ENCODE measurements at regions not wholly inside any gene's neighbourhood (a gene's known extent, or its start where the extent isn't known, plus 50 kb on each side); places are given as distances from the start of the nearest gene placed in this dataset.

- no peak overlapping the region for H3K27ac Mint-ChIP-seq
Measured at GRCh38 chr14:85313560-85314207, 216.3 kb upstream of the FLRT2 start.

GRCh38 chr14:85315290-85315689, 214.7 kb upstream of the FLRT2 start:
- no peak for DNase-seq
- Mint-ChIP-seq H3K9me3 (peaks cover 5 to 6% (median 6%) of the 10 kb centered on the region in 3 donors), H3K27me3 (no peaks in the 10 kb centered on the region), H3K4me3 (no peak overlapping the region), H3K4me1 (no peaks in the 10 kb centered on the region), H3K36me3 (no peaks in the 10 kb centered on the region), H3K27ac (no peak overlapping the region)
- no peaks in the 10 kb centered on the region for H3K36me3 ChIP-seq (ENCODE audit: control insufficient read depth in 2 of 2, extremely low read depth in 1 of 2, insufficient read depth in 1 of 2, low read length in 1 of 2)
- ChIA-PET POLR2A (no interaction called here), CTCF (no interaction called here)
- 83% methylated on average over 1 of the region's 3 CpGs for WGBS (ENCODE audit: insufficient coverage)
- no peaks in the 10 kb centered on the region for H3K27me3 ChIP-seq (replicated peaks in 1 of 2; ENCODE audit: control insufficient read depth in 2 of 2, extremely low read depth in 1 of 2, insufficient read depth in 2 of 2, low read length in 1 of 2)
- H3K9me3 ChIP-seq, result no peaks in the 10 kb centered on the region
- H3K27ac ChIP-seq (ENCODE audit: low read length), result no peak overlapping the region
- no peak for ATAC-seq (replicated peaks in 1 of 4)
- no peak overlapping the region for H3K4me3 ChIP-seq (ENCODE audit: control insufficient read depth in 1 of 2, extremely low read depth in 1 of 2, low read length in 1 of 2)
- H3K4me1 ChIP-seq (ENCODE audit: control insufficient read depth in 1 of 2, extremely low read depth in 1 of 2, insufficient read depth in 2 of 2, low read length in 2 of 2), result no peaks in the 10 kb centered on the region

More at GRCh38 chr14:85313560-85314207, 216.3 kb upstream of the FLRT2 start:
- Histone ChIP-seq H3K27me3 (replicated peaks in 1 of 2; ENCODE audit: control insufficient read depth in 2 of 2, extremely low read depth in 1 of 2, insufficient read depth in 2 of 2, low read length in 1 of 2) (no peaks in the 10 kb centered on the region), H3K4me3 (ENCODE audit: control insufficient read depth in 1 of 2, extremely low read depth in 1 of 2, low read length in 1 of 2) (no peak overlapping the region), H3K36me3 (ENCODE audit: control insufficient read depth in 2 of 2, extremely low read depth in 1 of 2, insufficient read depth in 1 of 2, low read length in 1 of 2) (no peaks in the 10 kb centered on the region), H3K4me1 (ENCODE audit: control insufficient read depth in 1 of 2, extremely low read depth in 1 of 2, insufficient read depth in 2 of 2, low read length in 2 of 2) (no peaks in the 10 kb centered on the region), H3K27ac (ENCODE audit: low read length) (no peak overlapping the region), H3K9me3 (no peaks in the 10 kb centered on the region)
- no peak for DNase-seq
- H3K4me3 Mint-ChIP-seq, result no peak overlapping the region
- no peaks in the 10 kb centered on the region for H3K4me1 Mint-ChIP-seq
- 86% methylated on average over 1 of the region's 2 CpGs for WGBS (ENCODE audit: insufficient coverage)
- H3K36me3 Mint-ChIP-seq, result no peaks in the 10 kb centered on the region
- POLR2A ChIA-PET, result no interaction called here
- CTCF ChIA-PET, result no interaction called here
- no peak for ATAC-seq (replicated peaks in 1 of 4)
- no peaks in the 10 kb centered on the region for H3K27me3 Mint-ChIP-seq
- peaks cover 0 to 9% (median 3%) of the 10 kb centered on the region in 3 donors for H3K9me3 Mint-ChIP-seq

- Histone ChIP-seq H3K36me3 (ENCODE audit: control insufficient read depth in 2 of 2, extremely low read depth in 1 of 2, insufficient read depth in 1 of 2, low read length in 1 of 2) (no peaks in the 10 kb centered on the region), H3K4me1 (ENCODE audit: control insufficient read depth in 1 of 2, extremely low read depth in 1 of 2, insufficient read depth in 2 of 2, low read length in 2 of 2) (no peaks in the 10 kb centered on the region), H3K9me3 (no peaks in the 10 kb centered on the region), H3K4me3 (ENCODE audit: control insufficient read depth in 1 of 2, extremely low read depth in 1 of 2, low read length in 1 of 2) (no peak overlapping the region), H3K27me3 (replicated peaks in 1 of 2; ENCODE audit: control insufficient read depth in 2 of 2, extremely low read depth in 1 of 2, insufficient read depth in 2 of 2, low read length in 1 of 2) (no peaks in the 10 kb centered on the region), H3K27ac (ENCODE audit: low read length) (no peak overlapping the region)
- H3K4me3 Mint-ChIP-seq, result no peak overlapping the region
- peaks cover 4 to 6% (median 5%) of the 10 kb centered on the region in 3 donors for H3K9me3 Mint-ChIP-seq
- H3K27me3 Mint-ChIP-seq, result no peaks in the 10 kb centered on the region
- ChIA-PET CTCF (interaction anchor here in 1 of 2 donors (0.6 kb wide), 1 partner anchor 60 kb away, joined by 4 read pairs; no protein-coding TSS in a partner anchor), POLR2A (no interaction called here)
- no peaks in the 10 kb centered on the region for H3K4me1 Mint-ChIP-seq
- no peak overlapping the region for H3K27ac Mint-ChIP-seq
- DNase-seq (no peak), ATAC-seq (replicated peaks in 1 of 4) (no peak)
- 100% methylated on average over 2 of the region's 5 CpGs for WGBS (ENCODE audit: insufficient coverage)
- H3K36me3 Mint-ChIP-seq, result no peaks in the 10 kb centered on the region
Measured at GRCh38 chr14:85315733-85316290, 214.1 kb upstream of the FLRT2 start.

GRCh38 chr14:85316701-85317410, 213.1 kb upstream of the FLRT2 start:
- Mint-ChIP-seq H3K4me1 (no peaks in the 10 kb centered on the region), H3K36me3 (no peaks in the 10 kb centered on the region), H3K4me3 (no peak overlapping the region), H3K27ac (no peak overlapping the region), H3K9me3 (peaks cover 5 to 9% (median 7%) of the 10 kb centered on the region in 3 donors), H3K27me3 (no peaks in the 10 kb centered on the region)
- WGBS (ENCODE audit: insufficient coverage), result no CpG with 5 or more reads among the region's 2 CpGs
- DNase-seq, result no peak
- no peak overlapping the region for H3K27ac ChIP-seq (ENCODE audit: low read length)
- no peaks in the 10 kb centered on the region for H3K36me3 ChIP-seq (ENCODE audit: control insufficient read depth in 2 of 2, extremely low read depth in 1 of 2, insufficient read depth in 1 of 2, low read length in 1 of 2)
- ATAC-seq (replicated peaks in 1 of 4), result no peak
- no peaks in the 10 kb centered on the region for H3K4me1 ChIP-seq (ENCODE audit: control insufficient read depth in 1 of 2, extremely low read depth in 1 of 2, insufficient read depth in 2 of 2, low read length in 2 of 2)
- POLR2A ChIA-PET, result no interaction called here
- H3K9me3 ChIP-seq, result no peaks in the 10 kb centered on the region
- CTCF ChIA-PET, result no interaction called here
- H3K27me3 ChIP-seq (replicated peaks in 1 of 2; ENCODE audit: control insufficient read depth in 2 of 2, extremely low read depth in 1 of 2, insufficient read depth in 2 of 2, low read length in 1 of 2), result no peaks in the 10 kb centered on the region
- no peak overlapping the region for H3K4me3 ChIP-seq (ENCODE audit: control insufficient read depth in 1 of 2, extremely low read depth in 1 of 2, low read length in 1 of 2)

GRCh38 chr14:85317491-85318021, 212.4 kb upstream of the FLRT2 start:
- ATAC-seq (replicated peaks in 1 of 4) (no peak), DNase-seq (no peak)
- Histone ChIP-seq H3K9me3 (no peaks in the 10 kb centered on the region), H3K4me3 (ENCODE audit: control insufficient read depth in 1 of 2, extremely low read depth in 1 of 2, low read length in 1 of 2) (no peak overlapping the region), H3K27me3 (replicated peaks in 1 of 2; ENCODE audit: control insufficient read depth in 2 of 2, extremely low read depth in 1 of 2, insufficient read depth in 2 of 2, low read length in 1 of 2) (no peaks in the 10 kb centered on the region), H3K27ac (ENCODE audit: low read length) (no peak overlapping the region), H3K36me3 (ENCODE audit: control insufficient read depth in 2 of 2, extremely low read depth in 1 of 2, insufficient read depth in 1 of 2, low read length in 1 of 2) (no peaks in the 10 kb centered on the region), H3K4me1 (ENCODE audit: control insufficient read depth in 1 of 2, extremely low read depth in 1 of 2, insufficient read depth in 2 of 2, low read length in 2 of 2) (no peaks in the 10 kb centered on the region)
- no peak overlapping the region for H3K27ac Mint-ChIP-seq
- ChIA-PET CTCF (no interaction called here), POLR2A (no interaction called here)
- no peaks in the 10 kb centered on the region for H3K4me1 Mint-ChIP-seq
- peaks cover 5 to 9% (median 7%) of the 10 kb centered on the region in 3 donors for H3K9me3 Mint-ChIP-seq
- no CpG with 5 or more reads among the region's 3 CpGs for WGBS (ENCODE audit: insufficient coverage)
- H3K27me3 Mint-ChIP-seq, result no peaks in the 10 kb centered on the region
- H3K36me3 Mint-ChIP-seq, result no peaks in the 10 kb centered on the region
- H3K4me3 Mint-ChIP-seq, result no peak overlapping the region

GRCh38 chr14:85319101-85319500, 210.8 kb upstream of the FLRT2 start:
- Mint-ChIP-seq H3K4me1 (no peaks in the 10 kb centered on the region), H3K4me3 (no peak overlapping the region), H3K27me3 (no peaks in the 10 kb centered on the region), H3K36me3 (no peaks in the 10 kb centered on the region), H3K27ac (no peak overlapping the region), H3K9me3 (peaks cover 5 to 9% (median 8%) of the 10 kb centered on the region in 3 donors)
- no peaks in the 10 kb centered on the region for H3K9me3 ChIP-seq
- ChIA-PET POLR2A (no interaction called here), CTCF (no interaction called here)
- ATAC-seq (replicated peaks in 1 of 4) (no peak), DNase-seq (no peak)
- no peaks in the 10 kb centered on the region for H3K36me3 ChIP-seq (ENCODE audit: control insufficient read depth in 2 of 2, extremely low read depth in 1 of 2, insufficient read depth in 1 of 2, low read length in 1 of 2)
- 100% methylated on average over 2 of the region's 5 CpGs for WGBS (ENCODE audit: insufficient coverage)
- no peaks in the 10 kb centered on the region for H3K4me1 ChIP-seq (ENCODE audit: control insufficient read depth in 1 of 2, extremely low read depth in 1 of 2, insufficient read depth in 2 of 2, low read length in 2 of 2)
- H3K4me3 ChIP-seq (ENCODE audit: control insufficient read depth in 1 of 2, extremely low read depth in 1 of 2, low read length in 1 of 2), result no peak overlapping the region
- no peak overlapping the region for H3K27ac ChIP-seq (ENCODE audit: low read length)
- no peaks in the 10 kb centered on the region for H3K27me3 ChIP-seq (replicated peaks in 1 of 2; ENCODE audit: control insufficient read depth in 2 of 2, extremely low read depth in 1 of 2, insufficient read depth in 2 of 2, low read length in 1 of 2)
